Urinary bladder (tissue), 3 donors: ENCODE measurements at regions not wholly inside any gene's neighbourhood (a gene's known extent, or its start where the extent isn't known, plus 50 kb on each side); places are given as distances from the start of the nearest gene placed in this dataset.

Experiments used
- DNase-seq: peaks from one replicate; pipeline ENCODE4 v3.0.0-alpha.2; 2015; ENCODE audit errors: extremely low spot score
- H3K27ac ChIP-seq: one replicate; pipeline ENCODE4 v1.5.1; 2013; ENCODE audit warnings: low read depth, mild to moderate bottlenecking, moderate library complexity
- H3K36me3 ChIP-seq: one replicate; pipeline ENCODE4 v1.6.1; 2013; ENCODE audit warnings: mild to moderate bottlenecking, moderate library complexity; ENCODE audit not compliant: insufficient read depth
- H3K4me1 ChIP-seq: one replicate; pipeline ENCODE4 v1.6.1; 2013; ENCODE audit warnings: mild to moderate bottlenecking, moderate library complexity; ENCODE audit not compliant: insufficient read depth
- H3K4me3 ChIP-seq: one replicate; pipeline ENCODE4 v1.5.1; 2013; ENCODE audit warnings: low read depth, low read length
- WGBS: extraction: QIAGEN DNeasy Blood & Tissue Kit; methylation state at CpG from one replicate; pipeline ENCODE4 v1.1.7; 2013; 5-methylcytosine and 5-hydroxymethylcytosine counted together
- donor health status: healthy with polysubstance abuse.
- donor health status: healthy.

- H3K4me1 ChIP-seq: no peaks in the 10 kb centered on the region
- WGBS: 80% methylated on average over 2 of the region's 2 CpGs
- no peak overlapping the region for H3K27ac ChIP-seq
- no peaks in the 10 kb centered on the region for H3K36me3 ChIP-seq
- no peak for DNase-seq
- no peak overlapping the region for H3K4me3 ChIP-seq
Observed at GRCh38 chr6:23280437-23280836, 711.1 kb downstream of the HDGFL1 start.

- Histone ChIP-seq H3K27ac (no peak overlapping the region), H3K36me3 (no peaks in the 10 kb centered on the region), H3K4me3 (no peak overlapping the region), H3K4me1 (no peaks in the 10 kb centered on the region)
- WGBS: 72% methylated on average over 10 of the region's 10 CpGs
- no peak for DNase-seq
Observed at GRCh38 chr6:23282252-23283021, 713.1 kb downstream of the HDGFL1 start.

- Histone ChIP-seq H3K4me1 (no peaks in the 10 kb centered on the region), H3K4me3 (no peak overlapping the region), H3K27ac (no peak overlapping the region), H3K36me3 (no peaks in the 10 kb centered on the region)
- DNase-seq: no peak
- WGBS: 82% methylated on average over 3 of the region's 3 CpGs
Observed at GRCh38 chr6:23293653-23294052, 724.3 kb downstream of the HDGFL1 start.

GRCh38 chr6:23301556-23301955 is 732.2 kb downstream of the HDGFL1 start:
- no peaks in the 10 kb centered on the region for H3K36me3 ChIP-seq
- no peak for DNase-seq
- H3K4me3 ChIP-seq: no peak overlapping the region
- no peaks in the 10 kb centered on the region for H3K4me1 ChIP-seq
- H3K27ac ChIP-seq: no peak overlapping the region

GRCh38 chr6:23302514-23302913 is 733.1 kb downstream of the HDGFL1 start:
- Histone ChIP-seq H3K4me1 (no peaks in the 10 kb centered on the region), H3K36me3 (no peaks in the 10 kb centered on the region), H3K4me3 (no peak overlapping the region), H3K27ac (no peak overlapping the region)
- WGBS: 77% methylated on average over 4 of the region's 4 CpGs
- no peak for DNase-seq

GRCh38 chr6:23305325-23305943 is 736.1 kb downstream of the HDGFL1 start:
- WGBS: 76% methylated on average over 2 of the region's 2 CpGs
- DNase-seq: no peak
- H3K4me1 ChIP-seq: no peaks in the 10 kb centered on the region
- no peak overlapping the region for H3K4me3 ChIP-seq
- H3K36me3 ChIP-seq: no peaks in the 10 kb centered on the region
- no peak overlapping the region for H3K27ac ChIP-seq

- no peak overlapping the region for H3K4me3 ChIP-seq
- H3K36me3 ChIP-seq: no peaks in the 10 kb centered on the region
- no peak for DNase-seq
- WGBS: 75% methylated on average over 2 of the region's 2 CpGs
- no peak overlapping the region for H3K27ac ChIP-seq
- H3K4me1 ChIP-seq: no peaks in the 10 kb centered on the region
Observed at GRCh38 chr6:23306251-23306950, 737.0 kb downstream of the HDGFL1 start.

GRCh38 chr6:23307516-23307915 is 738.1 kb downstream of the HDGFL1 start:
- no peak overlapping the region for H3K27ac ChIP-seq
- DNase-seq: no peak
- H3K4me3 ChIP-seq: no peak overlapping the region
- no peaks in the 10 kb centered on the region for H3K36me3 ChIP-seq
- 79% methylated on average over 4 of the region's 4 CpGs for WGBS
- no peaks in the 10 kb centered on the region for H3K4me1 ChIP-seq

- Histone ChIP-seq H3K4me1 (no peaks in the 10 kb centered on the region), H3K36me3 (no peaks in the 10 kb centered on the region), H3K27ac (no peak overlapping the region), H3K4me3 (no peak overlapping the region)
- DNase-seq: no peak
- 63% methylated on average over 3 of the region's 3 CpGs for WGBS
Observed at GRCh38 chr6:23308166-23308565, 738.8 kb downstream of the HDGFL1 start.

- DNase-seq: no peak
- H3K4me1 ChIP-seq: no peaks in the 10 kb centered on the region
- WGBS: 90% methylated on average over 2 of the region's 2 CpGs
Observed at GRCh38 chr6:23311211-23311610, 741.8 kb downstream of the HDGFL1 start.

GRCh38 chr6:23316131-23316530 is 746.8 kb downstream of the HDGFL1 start:
- Histone ChIP-seq H3K4me3 (no peak overlapping the region), H3K36me3 (no peaks in the 10 kb centered on the region), H3K27ac (no peak overlapping the region), H3K4me1 (no peaks in the 10 kb centered on the region)
- no peak for DNase-seq
- 37% methylated on average over 1 of the region's 1 CpG for WGBS

More at GRCh38 chr6:23311211-23311610, 741.8 kb downstream of the HDGFL1 start:
- Histone ChIP-seq H3K27ac (no peak overlapping the region), H3K4me3 (no peak overlapping the region), H3K36me3 (no peaks in the 10 kb centered on the region)

GRCh38 chr6:23316931-23317330 is 747.6 kb downstream of the HDGFL1 start:
- no peak for DNase-seq
- Histone ChIP-seq H3K4me1 (no peaks in the 10 kb centered on the region), H3K36me3 (no peaks in the 10 kb centered on the region), H3K4me3 (no peak overlapping the region), H3K27ac (no peak overlapping the region)
- WGBS: 79% methylated on average over 1 of the region's 1 CpG

- no peak for DNase-seq
- Histone ChIP-seq H3K4me3 (no peak overlapping the region), H3K36me3 (no peaks in the 10 kb centered on the region), H3K27ac (no peak overlapping the region), H3K4me1 (no peaks in the 10 kb centered on the region)
- 90% methylated on average over 3 of the region's 3 CpGs for WGBS
Observed at GRCh38 chr6:23319582-23319981, 750.2 kb downstream of the HDGFL1 start.

- 90% methylated on average over 2 of the region's 2 CpGs for WGBS
- H3K27ac ChIP-seq: no peak overlapping the region
- H3K4me3 ChIP-seq: no peak overlapping the region
- no peaks in the 10 kb centered on the region for H3K36me3 ChIP-seq
- H3K4me1 ChIP-seq: no peaks in the 10 kb centered on the region
- no peak for DNase-seq
Observed at GRCh38 chr6:23320471-23321015, 751.2 kb downstream of the HDGFL1 start.
